Neural progenitor cell (in vitro differentiated cells): ENCODE measurements at regions not wholly inside any gene's neighbourhood (a gene's known extent, or its start where the extent isn't known, plus 50 kb on each side); places are given as distances from the start of the nearest gene placed in this dataset.

Source experiments
- DNase-seq: peaks from one replicate; pipeline ENCODE4 v3.0.0-alpha.2; 2016; ENCODE audit warnings: low spot score
- H2AFZ ChIP-seq: fragments of 200-600 bp; sonication (generic); replicated peaks from 2 replicates; pipeline ENCODE4 v1.6.1; 2016; ENCODE audit warnings: antibody characterized with exemption
- H3F3A ChIP-seq: fragments of 200-600 bp; sonication (generic); 2 replicates; pipeline ENCODE4 v1.6.1; 2016; ENCODE audit warnings: antibody characterized with exemption, low read depth
- H3K27ac ChIP-seq: fragments of 200-600 bp; sonication (generic); 2 replicates; pipeline ENCODE4 v1.5.1; 2016; ENCODE audit warnings: mild to moderate bottlenecking
- H3K27me3 ChIP-seq: fragments of 200-600 bp; sonication (generic); 2 replicates; pipeline ENCODE4 v1.6.1; 2016; ENCODE audit warnings: mild to moderate bottlenecking, moderate library complexity
- H3K36me3 ChIP-seq: fragments of 200-600 bp; sonication (generic); 2 replicates; pipeline ENCODE4 v1.5.1; 2016
- H3K4me1 ChIP-seq: fragments of 200-600 bp; sonication (generic); 2 replicates; pipeline ENCODE4 v1.6.1; 2016; ENCODE audit warnings: mixed run types
- H3K4me2 ChIP-seq: fragments of 200-600 bp; sonication (generic); 2 replicates; pipeline ENCODE4 v1.6.1; 2016
- H3K4me3 ChIP-seq: fragments of 200-600 bp; sonication (generic); 2 replicates; pipeline ENCODE4 v1.5.1; 2016
- H3K79me2 ChIP-seq: fragments of 200-600 bp; sonication (generic); 2 replicates; pipeline ENCODE4 v1.6.1; 2016; ENCODE audit warnings: low read depth
- H3K9ac ChIP-seq: fragments of 200-600 bp; sonication (generic); 2 replicates; pipeline ENCODE4 v1.6.1; 2016
- H3K9me3 ChIP-seq: fragments of 200-600 bp; sonication (generic); 2 replicates; pipeline ENCODE4 v1.5.1; 2016; ENCODE audit warnings: low read depth
- H4K20me1 ChIP-seq: fragments of 200-600 bp; sonication (generic); 2 replicates; pipeline ENCODE4 v1.6.1; 2016; ENCODE audit warnings: low read depth
- H3K27ac Mint-ChIP-seq: 3 replicates; pipeline ENCODE4 v1.8.0; 2021; ENCODE audit warnings: mixed read lengths
- H3K27me3 Mint-ChIP-seq: 2 replicates; pipeline ENCODE4 v1.8.0; 2022; ENCODE audit warnings: low read depth, mild to moderate bottlenecking, inconsistent platforms, moderate library complexity, mixed read lengths; ENCODE audit not compliant: insufficient read depth
- H3K36me3 Mint-ChIP-seq: 3 replicates; pipeline ENCODE4 v1.8.0; 2021; ENCODE audit warnings: mixed read lengths
- H3K4me1 Mint-ChIP-seq: 3 replicates; pipeline ENCODE4 v1.8.0; 2021; ENCODE audit warnings: mixed read lengths
- H3K4me3 Mint-ChIP-seq: 3 replicates; pipeline ENCODE4 v1.8.0; 2021; ENCODE audit warnings: mild to moderate bottlenecking, moderate library complexity, mixed read lengths
- H3K9me3 Mint-ChIP-seq: 3 replicates; pipeline ENCODE4 v1.8.0; 2020; ENCODE audit warnings: mixed read lengths
- CTCF ChIP-seq: fragments of 200-600 bp; sonication (generic); IDR thresholded peaks from 2 replicates; pipeline ENCODE4 v1.5.1; 2017; ENCODE audit warnings: antibody characterized with exemption, mild to moderate bottlenecking
- EZH2 ChIP-seq: fragments of 200-600 bp; sonication (generic); IDR thresholded peaks from 2 replicates; pipeline ENCODE4 v1.6.1; 2017; ENCODE audit warnings: antibody characterized with exemption, mild to moderate bottlenecking, moderate library complexity
- EZH2phosphoT487 ChIP-seq: fragments of 200-600 bp; sonication (generic); IDR thresholded peaks from 2 replicates; pipeline ENCODE4 v1.6.1; 2017; ENCODE audit warnings: antibody characterized with exemption

GRCh38 chr12:47530050-47530449 is 175.8 kb downstream of the RPAP3 start:
- Histone ChIP-seq H3K79me2 (no peaks in the 10 kb centered on the region), H3K4me2 (no peak overlapping the region), H3F3A (no peaks in the 10 kb centered on the region), H3K4me3 (no peak overlapping the region), H3K36me3 (no peaks in the 10 kb centered on the region), H3K27ac (no peak overlapping the region), H3K27me3 (no peaks in the 10 kb centered on the region), H4K20me1 (no peaks in the 10 kb centered on the region), H2AFZ (no peak overlapping the region), H3K9me3 (no peaks in the 10 kb centered on the region), H3K4me1 (no peaks in the 10 kb centered on the region), H3K9ac (no peak overlapping the region)
- Mint-ChIP-seq H3K4me3 (no peak overlapping the region), H3K4me1 (no peaks in the 10 kb centered on the region), H3K9me3 (peaks cover 24% of the 10 kb centered on the region), H3K27ac (no peak overlapping the region), H3K27me3 (peaks cover 4% of the 10 kb centered on the region), H3K36me3 (no peaks in the 10 kb centered on the region)
- no peak for DNase-seq
- TF ChIP-seq CTCF (no peak), EZH2phosphoT487 (no peak), EZH2 (no peak)

- no peaks in the 10 kb centered on the region for H3K4me1 Mint-ChIP-seq
- Histone ChIP-seq H4K20me1 (no peaks in the 10 kb centered on the region), H3K79me2 (no peaks in the 10 kb centered on the region), H3K27ac (no peak overlapping the region), H3K4me2 (no peak overlapping the region), H3K9me3 (no peaks in the 10 kb centered on the region), H3K27me3 (no peaks in the 10 kb centered on the region), H3K4me1 (no peaks in the 10 kb centered on the region), H3K4me3 (no peak overlapping the region), H3K36me3 (no peaks in the 10 kb centered on the region), H2AFZ (no peak overlapping the region), H3K9ac (no peak overlapping the region), H3F3A (no peaks in the 10 kb centered on the region)
- H3K9me3 Mint-ChIP-seq = peaks cover 23% of the 10 kb centered on the region
- no peaks in the 10 kb centered on the region for H3K27me3 Mint-ChIP-seq
- DNase-seq = no peak
- H3K27ac Mint-ChIP-seq = no peak overlapping the region
- no peaks in the 10 kb centered on the region for H3K36me3 Mint-ChIP-seq
- no peak overlapping the region for H3K4me3 Mint-ChIP-seq
- TF ChIP-seq CTCF (no peak), EZH2 (no peak), EZH2phosphoT487 (no peak)
Measured at GRCh38 chr12:47527816-47528215, 178.0 kb downstream of the RPAP3 start.

- no peak for TF ChIP-seq EZH2phosphoT487
- TF ChIP-seq EZH2 = no peak
- TF ChIP-seq CTCF = no peak
- no peak overlapping the region for H3K9ac ChIP-seq
- no peaks in the 10 kb centered on the region for H3K36me3 Mint-ChIP-seq
- H3K4me2 ChIP-seq = no peak overlapping the region
- H3K27me3 Mint-ChIP-seq = peaks cover 6% of the 10 kb centered on the region
- H3K4me3 Mint-ChIP-seq = no peak overlapping the region
- no peak overlapping the region for H3K4me3 ChIP-seq
- no peak for DNase-seq
- H3K27me3 ChIP-seq = no peaks in the 10 kb centered on the region
- no peaks in the 10 kb centered on the region for H3K9me3 ChIP-seq
- H3K4me1 Mint-ChIP-seq = no peaks in the 10 kb centered on the region
- no peak overlapping the region for H2AFZ ChIP-seq
- H3K4me1 ChIP-seq = no peaks in the 10 kb centered on the region
- no peaks in the 10 kb centered on the region for H3F3A ChIP-seq
- no peak overlapping the region for H3K27ac Mint-ChIP-seq
- no peaks in the 10 kb centered on the region for H3K79me2 ChIP-seq
- H3K36me3 ChIP-seq = no peaks in the 10 kb centered on the region
- H3K27ac ChIP-seq = no peak overlapping the region
- H4K20me1 ChIP-seq = no peaks in the 10 kb centered on the region
- peaks cover 30% of the 10 kb centered on the region for H3K9me3 Mint-ChIP-seq
Measured at GRCh38 chr12:47520029-47520428, 185.8 kb downstream of the RPAP3 start.

GRCh38 chr12:47517122-47517521 is 188.7 kb downstream of the RPAP3 start:
- H3K4me2 ChIP-seq = no peak overlapping the region
- no peaks in the 10 kb centered on the region for H3K4me1 ChIP-seq
- no peaks in the 10 kb centered on the region for H3K36me3 Mint-ChIP-seq
- H3K4me3 ChIP-seq = no peak overlapping the region
- H3K9ac ChIP-seq = no peak overlapping the region
- H3K4me1 Mint-ChIP-seq = no peaks in the 10 kb centered on the region
- H3K27ac ChIP-seq = no peak overlapping the region
- no peak for DNase-seq
- no peak for TF ChIP-seq CTCF
- no peak for TF ChIP-seq EZH2phosphoT487
- TF ChIP-seq EZH2 = no peak
- H2AFZ ChIP-seq = no peak overlapping the region
- peaks cover 6% of the 10 kb centered on the region for H3K27me3 Mint-ChIP-seq
- no peaks in the 10 kb centered on the region for H3K9me3 ChIP-seq
- no peak overlapping the region for H3K4me3 Mint-ChIP-seq
- no peaks in the 10 kb centered on the region for H3K36me3 ChIP-seq
- H3K27me3 ChIP-seq = no peaks in the 10 kb centered on the region
- no peaks in the 10 kb centered on the region for H4K20me1 ChIP-seq
- H3K79me2 ChIP-seq = no peaks in the 10 kb centered on the region
- H3K27ac Mint-ChIP-seq = no peak overlapping the region
- H3K9me3 Mint-ChIP-seq = peaks cover 46% of the 10 kb centered on the region
- H3F3A ChIP-seq = no peaks in the 10 kb centered on the region
